Urothelium cell line (cell line): ENCODE measurements at regions not wholly inside any gene's neighbourhood (a gene's known extent, or its start where the extent isn't known, plus 50 kb on each side); places are given as distances from the start of the nearest gene placed in this dataset.
"Not testable (repeated sequence)": the region's sequence is repeated elsewhere in the genome, so short reads cannot be mapped to it uniquely, and the experiment has no call there.

Experiments used
- DNase-seq: peaks from one replicate; pipeline ENCODE4 v3.0.0; 2011; ENCODE audit warnings: low spot score, mixed read lengths
- FAIRE-seq: peaks from 2 replicates; lab custom pipeline; 2011; peaks lifted over from hg19 to GRCh38; lab: Jason Lieb, UNC

DNA sequence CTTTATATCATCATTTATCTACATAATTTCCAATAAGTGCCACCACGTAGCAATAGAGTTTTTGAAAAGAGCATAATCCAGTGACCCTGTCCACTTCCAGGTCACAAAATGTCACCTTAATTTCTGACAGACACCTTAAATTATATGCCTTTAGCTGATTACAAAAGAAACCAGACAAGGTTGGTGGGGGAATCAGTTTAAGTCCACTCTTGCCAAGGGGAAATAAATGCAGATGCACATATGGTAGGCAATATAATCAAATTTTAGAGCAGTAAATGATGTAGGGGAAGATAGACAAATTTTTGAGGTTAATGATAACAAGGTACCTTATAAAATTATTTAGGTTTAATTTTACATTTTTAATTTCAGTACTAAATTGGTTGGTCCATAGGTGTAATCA, 253.5 kb downstream of the ZIC1 start:
- DNase-seq, result no peak
- no peak for FAIRE-seq

DNA sequence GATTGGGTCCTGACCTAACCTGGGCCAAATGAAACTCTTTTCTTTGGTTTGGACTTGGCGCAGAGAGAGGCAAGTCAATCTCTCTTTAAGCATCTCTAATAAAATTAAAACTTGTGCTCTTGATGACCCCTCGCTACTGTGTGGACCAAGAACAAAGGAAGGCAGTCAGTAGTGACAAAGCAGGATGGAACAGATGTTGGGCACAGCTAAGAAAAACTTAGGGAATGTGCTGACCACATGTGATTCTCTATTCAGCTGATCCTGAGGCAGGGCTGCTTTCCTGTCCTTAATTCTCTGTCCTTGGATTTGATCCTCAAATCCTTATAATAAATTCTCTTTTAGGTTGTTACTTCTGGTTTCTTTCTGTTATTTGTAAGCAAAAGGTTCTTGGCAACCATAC, 259.9 kb downstream of the ZIC1 start:
- FAIRE-seq, result no peak
- no peak for DNase-seq

DNA sequence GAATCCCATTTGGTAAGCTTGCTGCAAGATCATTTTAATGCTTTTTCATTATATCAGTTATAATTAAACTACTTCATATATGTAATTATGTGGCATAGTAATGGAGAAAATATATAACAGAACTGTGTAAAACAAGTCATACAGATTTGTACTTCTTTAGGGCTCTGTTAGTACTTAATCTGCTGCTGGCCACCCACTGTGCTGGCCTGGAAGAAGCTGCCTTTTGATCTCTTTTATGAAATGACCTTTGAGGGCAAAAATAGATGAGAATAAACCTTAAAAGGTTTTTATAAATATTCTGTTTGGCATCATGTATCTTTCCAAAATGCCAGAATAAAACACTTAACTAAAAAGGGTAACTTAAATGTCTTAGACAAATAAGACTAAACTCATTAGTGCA, 262.9 kb downstream of the ZIC1 start:
- no peak for DNase-seq
- no peak for FAIRE-seq

DNA sequence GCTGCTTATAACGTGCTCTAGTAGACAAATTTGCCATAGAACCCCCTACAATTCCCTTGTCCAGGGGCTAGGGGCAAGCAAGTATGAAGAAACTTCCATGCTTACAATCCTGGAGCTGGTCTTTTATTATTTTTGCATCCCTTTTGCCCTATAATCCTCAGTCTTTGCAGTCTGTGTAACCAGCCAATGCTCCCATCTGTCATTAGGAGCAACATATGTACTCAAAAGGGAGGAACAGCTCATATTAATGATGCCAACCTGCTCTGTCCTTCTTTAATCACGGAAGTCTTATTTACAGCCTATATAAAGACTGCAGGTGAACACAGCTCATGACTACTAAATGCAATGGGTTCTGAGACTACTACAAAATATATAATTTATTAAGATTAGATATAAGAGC, 263.3 kb downstream of the ZIC1 start:
- no peak for FAIRE-seq
- no peak for DNase-seq

DNA sequence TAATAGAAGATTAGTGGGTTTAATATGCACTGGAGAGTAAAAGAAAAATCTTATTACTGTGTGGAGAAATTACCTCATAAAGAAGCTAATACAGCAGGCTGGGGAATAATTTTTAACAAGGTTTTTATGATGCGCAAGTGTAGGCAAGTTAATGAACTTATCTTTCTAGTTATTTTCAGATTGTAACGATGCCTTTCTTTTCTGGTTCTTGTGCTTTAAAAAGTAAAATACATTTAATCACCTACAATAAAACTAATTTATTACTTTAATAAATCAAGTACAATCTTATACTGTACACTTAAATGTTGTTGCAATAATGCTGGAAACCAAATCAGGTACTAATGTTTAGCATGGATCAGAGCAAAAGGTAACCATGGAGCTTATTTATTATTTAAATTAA, 266.6 kb downstream of the ZIC1 start:
- FAIRE-seq, result no peak
- DNase-seq, result no peak

DNA sequence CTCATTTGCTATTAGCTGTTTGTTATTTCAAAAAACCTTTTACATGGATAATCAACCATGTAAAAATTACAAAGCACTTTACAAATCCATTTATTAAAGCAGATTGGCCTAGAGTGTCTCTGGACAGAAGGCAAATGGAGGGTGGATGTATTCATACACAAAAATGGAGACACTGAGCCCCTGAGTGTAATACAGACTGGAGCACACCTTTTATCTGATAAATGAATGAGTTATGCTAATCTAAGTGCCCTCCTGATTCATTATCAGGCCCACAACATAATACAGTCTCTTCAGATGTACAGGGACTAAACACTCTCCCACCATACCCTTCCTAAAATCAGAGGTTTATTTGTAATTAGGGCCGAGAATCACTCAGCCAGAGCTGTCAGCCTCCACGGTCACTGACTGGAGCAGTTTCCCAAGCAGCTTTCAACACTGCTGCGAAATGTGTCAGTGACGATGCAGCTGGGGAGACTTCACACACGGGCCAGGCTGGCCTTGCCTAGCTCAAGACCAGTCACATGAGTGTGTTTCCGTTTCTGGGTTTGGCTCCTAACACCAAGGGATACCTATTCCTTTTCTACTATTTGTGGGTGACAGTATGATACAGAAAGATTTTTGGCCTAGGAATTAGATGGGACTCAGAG, 271.8 kb downstream of the ZIC1 start:
- no peak for DNase-seq
- FAIRE-seq, result no peak

DNA sequence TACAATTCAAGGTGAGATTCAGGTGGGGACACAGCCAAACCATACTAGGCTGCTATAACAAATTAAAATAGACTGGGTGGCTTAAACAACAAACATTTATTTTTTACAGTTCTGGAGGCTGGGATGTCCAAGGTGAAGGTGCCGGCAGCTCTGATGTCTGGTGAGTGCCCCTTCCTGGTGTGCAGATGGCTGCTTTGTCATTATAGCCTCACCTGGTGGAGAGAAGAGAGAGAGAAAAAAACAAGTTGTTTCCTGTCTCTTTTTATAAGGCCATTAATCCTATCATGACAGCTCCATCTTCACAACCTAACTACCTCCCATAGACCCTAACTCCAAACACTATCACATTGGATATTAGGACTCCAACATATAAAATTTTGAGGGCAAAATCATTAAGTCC, 279.7 kb downstream of the ZIC1 start:
- no peak for DNase-seq
- FAIRE-seq, result no peak

DNA sequence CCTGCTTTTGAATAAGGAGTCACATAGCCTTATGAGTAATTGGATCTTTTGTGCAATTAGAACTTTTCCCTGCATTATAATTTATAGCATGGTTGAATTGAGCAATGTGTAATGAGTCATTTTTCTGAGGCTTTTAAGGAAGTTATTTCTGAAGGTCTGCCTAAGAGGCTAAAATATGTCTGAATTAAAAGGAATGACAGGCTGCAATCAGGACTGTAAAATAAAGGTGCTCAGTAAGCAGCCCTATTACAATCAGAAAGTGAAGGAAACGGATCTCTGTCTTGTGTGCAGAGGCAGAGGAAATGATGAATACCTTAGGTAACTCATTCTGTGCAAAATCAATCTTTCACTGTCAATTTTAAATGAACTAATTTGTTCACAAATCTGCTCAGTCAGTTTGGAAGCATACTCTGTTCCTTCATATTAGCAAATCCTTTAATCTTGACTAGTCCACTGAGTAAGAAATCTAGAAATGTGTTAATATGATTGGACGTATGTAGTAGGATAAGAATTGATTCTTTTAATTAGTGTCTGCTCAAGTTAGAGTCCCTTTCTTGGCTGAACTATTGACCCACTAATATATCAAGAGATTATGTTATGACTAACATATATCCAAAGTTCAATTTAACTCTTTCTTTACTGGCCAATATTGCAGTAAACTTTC, 290.1 kb downstream of the ZIC1 start:
- FAIRE-seq, result no peak
- DNase-seq, result no peak

DNA sequence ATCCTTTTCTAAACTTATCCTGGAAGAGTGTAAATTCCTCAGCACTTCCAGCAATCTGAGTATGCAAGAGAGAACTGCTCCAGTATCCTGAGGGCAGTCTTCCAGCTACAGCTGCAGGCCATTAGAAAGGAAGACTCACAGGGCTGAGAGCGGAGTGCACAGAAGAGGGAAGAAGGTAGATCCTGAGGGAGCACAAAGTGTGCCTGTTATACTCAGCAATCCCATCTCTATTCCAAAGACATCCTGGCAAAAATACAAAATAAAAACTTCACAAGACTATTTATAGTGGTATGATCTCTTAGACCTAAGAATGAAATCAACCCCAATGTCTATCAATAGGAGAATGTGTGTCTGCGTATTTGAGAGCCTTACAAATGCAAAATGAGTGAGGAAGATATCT, 292.0 kb downstream of the ZIC1 start:
- DNase-seq, result no peak

DNA sequence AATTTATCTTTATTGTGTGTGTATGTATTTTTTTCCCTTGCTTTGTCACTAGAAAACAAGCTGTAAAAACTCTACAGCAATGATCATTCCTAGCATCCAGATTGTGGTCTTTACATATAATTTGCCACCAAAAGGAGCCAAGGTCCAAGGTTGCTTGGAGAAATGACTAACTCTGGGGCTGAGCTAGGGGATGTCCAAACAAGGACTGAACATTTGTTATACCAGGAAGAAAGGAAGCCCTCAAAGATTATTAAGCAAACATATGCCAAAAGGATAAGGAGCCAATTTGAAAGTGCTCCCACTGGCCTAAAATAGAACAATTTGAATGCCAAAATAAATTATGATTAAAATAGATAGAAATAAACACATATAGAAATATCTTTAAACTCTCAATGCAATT, 293.3 kb downstream of the ZIC1 start:
- FAIRE-seq (no peak), DNase-seq (no peak)

More for the DNA sequence above, 292.0 kb downstream of the ZIC1 start:
- FAIRE-seq, result no peak

DNA sequence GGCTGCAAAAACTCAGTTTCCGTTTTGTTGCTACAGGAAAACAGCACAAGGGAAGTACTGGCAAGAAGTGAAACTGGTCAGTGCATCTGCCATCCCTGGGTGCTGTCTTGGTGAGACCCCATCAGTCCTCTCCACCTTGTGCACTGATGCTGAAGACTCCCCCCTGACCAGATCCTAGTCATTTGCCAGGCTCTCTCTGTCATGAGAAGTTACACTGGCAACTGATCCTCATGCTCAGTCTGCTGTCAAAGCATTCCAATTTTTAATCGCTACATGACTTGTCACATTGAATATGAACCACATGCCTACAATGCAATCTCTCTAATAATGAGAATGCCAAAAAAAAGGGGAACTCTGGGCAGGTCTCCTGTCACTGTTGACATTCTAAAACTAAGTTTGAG, 296.5 kb downstream of the ZIC1 start:
- DNase-seq (no peak), FAIRE-seq (no peak)

DNA sequence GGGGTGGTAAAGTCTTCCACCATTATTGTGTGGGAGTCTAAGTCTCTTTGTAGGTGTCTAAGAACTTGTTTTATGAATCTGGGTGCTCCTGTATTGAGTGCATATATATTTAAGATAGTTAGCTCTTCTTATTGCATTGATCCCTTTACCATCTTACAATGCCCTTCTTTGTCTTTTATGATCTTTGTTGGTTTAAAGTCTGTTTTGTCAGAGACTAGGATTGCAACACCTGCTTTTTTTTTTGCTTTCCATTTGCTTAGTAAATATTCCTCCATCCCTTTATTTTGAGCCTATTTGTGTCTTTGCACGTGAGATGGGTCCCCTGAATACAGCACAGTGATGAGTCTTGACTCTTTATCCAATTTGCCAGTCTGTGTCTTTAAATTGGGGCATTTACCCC, 301.6 kb downstream of the ZIC1 start:
- DNase-seq, FAIRE-seq: not testable (repeated sequence)

DNA sequence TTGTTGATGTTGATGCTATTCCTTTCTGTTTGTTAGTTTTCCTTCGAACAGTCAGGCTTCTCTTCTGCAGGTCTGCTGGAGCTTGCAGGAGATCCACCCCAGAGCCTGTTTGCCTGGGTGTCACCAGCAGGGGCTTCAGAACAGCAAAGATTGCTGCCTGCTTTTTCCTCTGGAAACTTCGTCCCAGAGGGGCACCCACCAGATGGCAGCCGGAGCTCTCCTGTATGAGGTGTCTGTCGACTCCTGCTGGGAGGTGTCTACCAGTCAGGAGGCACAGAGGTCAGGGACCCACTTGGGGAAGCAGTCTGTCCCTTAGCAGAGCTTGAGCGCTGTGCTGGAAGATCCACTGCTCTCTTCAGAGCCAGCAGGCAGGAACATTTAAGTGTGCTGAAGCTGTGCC, 303.2 kb downstream of the ZIC1 start:
- DNase-seq (no peak), FAIRE-seq (no peak)

DNA sequence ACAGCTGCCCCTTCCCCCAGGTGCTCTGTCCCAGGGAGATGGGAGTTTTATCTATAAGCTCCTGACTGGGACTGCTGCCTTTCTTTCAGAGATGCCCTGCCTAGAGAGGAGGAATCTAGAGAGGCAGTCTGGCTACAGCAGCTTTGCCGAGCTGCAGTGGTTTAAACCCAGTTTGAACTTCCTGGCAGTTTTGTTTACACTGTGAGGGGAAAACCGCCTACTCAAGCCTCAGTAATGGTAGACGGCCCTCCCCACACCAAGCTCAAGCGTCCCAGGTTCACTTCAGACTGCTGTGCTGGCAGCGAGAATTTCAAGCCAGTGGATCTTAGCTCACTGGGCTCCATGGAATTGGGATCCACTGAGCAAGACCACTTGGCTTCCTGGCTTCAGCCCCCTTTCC, 303.6 kb downstream of the ZIC1 start:
- FAIRE-seq, DNase-seq: not testable (repeated sequence)

DNA sequence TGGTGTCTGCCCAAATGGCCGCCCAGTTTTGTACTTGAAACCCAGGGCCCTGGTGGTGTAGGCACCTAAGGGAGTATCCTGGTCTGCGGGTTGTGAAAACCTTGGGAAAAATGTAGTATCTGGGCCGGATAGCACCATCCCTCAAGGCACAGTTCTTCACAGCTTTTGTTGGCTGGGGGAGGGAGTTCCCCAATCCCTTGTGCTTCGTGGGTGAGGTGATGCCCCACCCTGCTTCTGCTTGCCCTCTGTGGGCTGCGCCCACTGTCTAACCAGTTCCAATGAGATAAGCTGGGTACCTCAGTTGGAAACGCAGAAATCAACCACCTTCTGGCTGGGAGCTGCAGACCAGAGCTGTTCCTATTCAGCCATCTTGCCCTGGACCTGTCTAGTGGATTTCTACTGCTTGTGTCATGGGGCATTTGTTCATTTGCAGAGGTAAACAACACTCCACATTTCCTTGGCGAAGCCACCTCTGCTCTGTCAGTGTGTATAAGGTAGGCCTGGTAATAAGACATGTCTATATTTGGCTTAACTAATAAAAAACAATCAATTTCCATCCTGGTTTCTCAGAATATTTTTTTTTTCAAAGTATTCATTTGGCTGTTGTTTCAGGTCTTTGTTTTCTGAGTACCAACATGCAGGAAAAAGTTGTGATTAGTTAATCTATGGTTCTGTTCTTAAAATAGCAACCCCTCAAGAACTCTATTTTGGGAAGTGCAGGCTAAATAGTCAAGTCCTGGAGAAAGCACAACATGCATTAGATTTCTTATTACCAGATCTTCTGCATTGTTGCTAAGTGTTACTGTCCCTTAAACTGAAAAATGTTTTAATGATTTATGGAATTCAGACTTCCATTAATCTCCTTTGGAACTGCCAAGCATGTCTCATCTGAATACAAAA, 304.3 kb downstream of the ZIC1 start:
- no peak for FAIRE-seq
- no peak for DNase-seq

DNA sequence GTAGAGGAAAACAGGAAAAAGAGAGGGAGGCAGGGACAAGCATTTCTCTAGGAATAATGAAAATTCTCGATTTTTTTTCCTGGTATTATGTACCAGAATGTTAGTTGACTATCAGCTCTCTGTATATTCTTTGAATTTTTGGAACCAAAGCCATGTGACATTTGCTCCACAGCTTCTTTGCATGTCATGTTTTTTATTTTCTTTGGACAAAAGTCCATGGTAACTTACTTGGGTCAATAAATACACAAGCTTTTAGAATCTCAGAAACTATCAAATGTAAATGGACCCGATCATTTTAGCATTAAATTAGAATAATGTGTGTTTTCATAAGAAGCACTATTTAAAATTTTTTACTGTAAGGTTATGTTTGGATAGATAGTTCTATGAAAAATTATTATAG, 320.5 kb downstream of the ZIC1 start:
- no peak for DNase-seq
- FAIRE-seq, result no peak

DNA sequence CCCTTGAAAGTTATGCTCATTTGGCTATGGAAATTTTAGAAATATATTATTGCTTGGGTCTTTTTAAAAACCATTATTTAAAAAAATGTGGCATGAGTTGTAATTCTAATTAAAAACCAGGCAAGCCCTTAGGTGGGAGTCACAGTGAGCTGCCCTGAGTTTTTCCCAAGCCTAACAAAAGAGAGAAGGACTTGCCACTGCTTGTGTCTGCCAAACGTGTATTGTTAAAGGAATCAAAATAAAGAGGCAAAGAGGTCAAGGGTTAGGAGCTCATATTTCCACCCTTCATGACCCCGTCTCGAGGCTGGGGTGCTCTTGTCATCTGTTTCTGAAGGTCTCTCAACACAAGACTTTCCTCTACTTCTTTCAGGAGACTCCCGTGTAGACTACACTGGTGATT, 321.1 kb downstream of the ZIC1 start:
- FAIRE-seq, result no peak
- no peak for DNase-seq

DNA sequence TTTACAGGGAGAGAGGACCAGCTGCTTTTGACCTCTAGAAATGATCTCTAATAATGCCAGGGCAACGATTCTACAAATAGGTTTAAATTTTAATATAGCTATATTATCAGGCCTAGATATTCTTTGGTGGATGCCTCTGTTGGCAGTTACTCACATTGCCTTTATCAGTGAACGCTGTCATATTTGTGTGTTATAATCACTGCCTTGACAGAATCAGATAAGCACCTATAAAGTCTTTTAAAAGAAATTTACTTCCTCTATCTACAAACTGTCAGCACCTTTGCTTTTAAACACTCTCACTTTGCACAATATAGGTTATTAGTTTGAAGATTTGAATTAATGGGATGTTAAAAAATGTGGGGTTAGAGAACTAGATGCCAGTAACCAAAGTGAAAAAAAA, 324.1 kb downstream of the ZIC1 start:
- FAIRE-seq (no peak), DNase-seq (no peak)

DNA sequence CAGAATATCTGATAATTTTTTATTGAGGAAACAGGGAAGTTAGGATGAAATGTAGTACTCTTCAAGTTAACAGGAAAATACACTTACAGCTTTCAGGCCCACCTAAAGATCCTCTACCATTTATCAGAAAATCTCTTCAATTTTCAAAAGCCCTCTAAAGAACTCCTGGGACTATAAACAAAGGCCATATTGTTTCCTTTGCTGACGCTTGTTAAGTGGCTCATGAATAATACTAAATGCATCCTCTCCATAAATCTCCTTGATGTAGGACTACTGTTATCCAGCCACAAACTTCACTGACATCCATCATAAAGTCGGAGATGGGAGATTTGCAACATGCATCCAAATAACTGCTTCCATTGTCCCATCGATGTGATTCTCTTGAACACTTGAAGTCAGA, 326.5 kb downstream of the ZIC1 start:
- no peak for FAIRE-seq
- DNase-seq, result no peak

DNA sequence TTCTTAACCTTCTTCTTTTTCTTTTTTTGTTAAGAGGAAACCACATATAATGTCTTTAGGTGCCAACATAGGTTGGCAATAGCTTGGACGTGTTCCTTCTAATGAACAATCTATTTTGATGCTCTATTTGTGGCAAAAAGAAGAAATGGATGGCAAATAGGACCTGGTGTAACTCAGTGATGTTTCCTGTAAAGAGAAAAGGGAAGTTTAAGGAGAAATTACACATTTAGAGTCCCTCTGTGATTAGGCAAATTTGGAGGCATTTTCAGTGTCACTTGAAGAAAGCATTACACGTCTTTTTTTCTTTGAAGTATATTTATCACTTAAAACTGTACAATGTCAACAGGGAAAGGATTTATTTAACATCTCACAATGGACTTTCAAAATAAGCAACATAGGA, 327.1 kb downstream of the ZIC1 start:
- FAIRE-seq (no peak), DNase-seq (no peak)

DNA sequence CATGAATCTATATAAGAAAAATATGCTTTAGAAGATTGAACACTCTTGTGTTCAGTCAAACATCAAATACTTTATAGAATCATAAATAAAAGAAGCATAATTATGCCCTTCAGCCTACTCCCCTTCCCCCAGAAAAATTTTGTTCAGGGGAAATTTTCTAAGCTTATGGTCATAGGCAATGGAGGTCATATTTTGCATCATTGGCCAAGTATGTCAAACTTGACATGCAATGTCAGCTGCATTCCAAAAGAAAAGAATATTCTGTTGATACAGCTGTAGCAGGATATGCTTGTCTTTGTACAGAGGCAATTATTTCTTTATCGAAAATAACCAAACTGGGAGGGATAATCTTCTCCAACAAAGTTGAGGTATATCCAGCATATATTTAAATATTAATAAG, 328.2 kb downstream of the ZIC1 start:
- DNase-seq (no peak), FAIRE-seq (no peak)

DNA sequence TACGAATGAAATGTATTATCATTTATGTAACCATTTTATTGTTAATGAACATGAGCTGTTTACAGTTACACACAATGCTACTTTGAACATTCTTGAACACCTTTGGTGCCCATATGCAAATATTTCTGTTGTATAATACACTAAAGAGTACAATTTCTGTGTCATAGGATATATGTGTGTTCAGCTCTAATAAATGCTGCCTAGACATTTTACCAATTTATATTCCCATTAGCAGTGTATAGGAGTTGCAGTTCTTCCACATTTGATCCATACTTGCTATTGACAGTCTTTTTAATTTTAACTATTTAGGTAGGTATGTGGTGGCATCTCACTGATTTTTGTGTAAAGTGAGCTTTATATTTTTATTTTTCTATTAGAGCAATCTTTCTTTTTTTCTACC, 331.8 kb downstream of the ZIC1 start:
- FAIRE-seq (no peak), DNase-seq (no peak)
